Hematopoietic multipotent progenitor cell treated with erythropoietin and hydrocortisone succinate and interleukin-3 and kit ligand, for 4 days (in vitro differentiated cells): ENCODE measurements at regions not wholly inside any gene's neighbourhood (a gene's known extent, or its start where the extent isn't known, plus 50 kb on each side); places are given as distances from the start of the nearest gene placed in this dataset.
"Not testable (repeated sequence)": the region's sequence is repeated elsewhere in the genome, so short reads cannot be mapped to it uniquely, and the experiment has no call there.

Source experiments
- DNase-seq: peaks from one replicate; pipeline ENCODE4 v3.0.0-alpha.2; 2015

- not testable (repeated sequence) for DNase-seq
Observed at GRCh38 chr18:15315301-15315700, 567.3 kb downstream of the ANKRD30B start.

GRCh38 chr18:15318655-15319054, 570.7 kb downstream of the ANKRD30B start:
- DNase-seq: not testable (repeated sequence)

DNA sequence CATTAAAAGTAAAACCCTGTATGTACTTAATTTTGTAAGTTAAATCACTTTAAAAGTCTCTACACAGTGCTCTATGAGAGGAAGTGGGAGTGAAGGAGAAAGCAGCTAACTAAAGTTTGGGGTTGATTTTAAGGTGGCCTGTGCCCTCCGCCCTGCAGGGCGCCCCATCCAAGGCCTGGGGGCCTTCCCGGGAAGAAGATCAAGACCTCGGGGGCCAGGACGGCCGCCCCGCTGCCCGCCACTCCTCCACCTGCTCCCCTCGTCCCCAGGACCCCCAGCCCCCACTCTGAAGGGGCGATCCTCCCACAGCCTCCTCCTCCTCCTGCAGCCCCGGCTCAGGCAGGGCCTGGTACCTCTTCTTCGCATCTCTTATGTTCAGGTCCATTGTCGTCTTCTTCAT, 581.7 kb downstream of the ANKRD30B start:
- not testable (repeated sequence) for DNase-seq

DNA sequence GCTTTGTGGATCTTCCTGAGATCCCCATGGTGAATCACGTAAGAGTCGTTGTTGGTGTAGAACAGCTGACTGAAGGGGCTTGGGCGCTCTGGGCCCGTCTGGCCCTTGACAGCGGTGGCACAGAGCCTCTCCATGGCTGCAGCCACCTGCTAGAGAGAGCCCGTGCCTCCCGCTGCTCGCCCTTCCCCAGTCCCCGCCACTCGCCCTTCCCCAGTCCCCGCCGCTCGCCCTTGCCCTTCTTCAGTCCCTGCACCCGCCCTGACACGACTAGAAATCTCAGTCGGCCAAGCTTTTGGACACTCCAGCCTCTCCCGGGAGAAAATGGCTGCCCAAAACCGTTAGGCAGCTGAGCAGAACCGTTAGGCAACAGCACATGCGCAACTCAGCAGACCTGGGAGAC, 582.2 kb downstream of the ANKRD30B start:
- DNase-seq: not testable (repeated sequence)

- DNase-seq: not testable (repeated sequence)
Observed at GRCh38 chr18:15330600-15330999, 582.6 kb downstream of the ANKRD30B start.

- not testable (repeated sequence) for DNase-seq
Observed at GRCh38 chr18:15375671-15376070, 627.7 kb downstream of the ANKRD30B start.

GRCh38 chr18:15407874-15408273, 659.9 kb downstream of the ANKRD30B start:
- peak; percentile 4 for DNase-seq
